ENCODE measurements at regions not wholly inside any gene's neighbourhood (a gene's known extent, or its start where the extent isn't known, plus 50 kb on each side); places are given as distances from the start of the nearest gene placed in this dataset.
A peak's percentile ranks its signal among the peaks of the same experiment; 100 is the strongest.

DNA sequence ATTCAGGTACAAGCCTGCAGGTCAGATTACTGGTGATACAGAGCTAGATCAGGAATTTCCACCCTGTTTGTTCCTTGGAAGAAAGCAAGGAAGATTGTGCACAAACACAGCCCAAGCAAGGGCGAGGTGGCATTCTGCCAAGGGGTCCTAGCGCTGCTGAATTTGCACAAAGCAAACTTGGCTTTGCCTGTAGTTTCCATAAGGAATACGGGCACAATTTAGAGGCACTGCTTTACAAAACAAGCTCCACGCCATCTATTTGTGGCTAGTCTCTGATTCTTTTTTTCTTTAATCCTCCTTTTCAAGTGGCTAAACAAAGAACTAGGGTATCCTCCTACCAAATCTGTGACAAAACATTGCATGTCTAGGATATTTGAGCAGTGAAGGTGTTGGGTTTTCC lies 195.5 kb upstream of the ACVR2A start:
- DNase-seq, result no peak

DNA sequence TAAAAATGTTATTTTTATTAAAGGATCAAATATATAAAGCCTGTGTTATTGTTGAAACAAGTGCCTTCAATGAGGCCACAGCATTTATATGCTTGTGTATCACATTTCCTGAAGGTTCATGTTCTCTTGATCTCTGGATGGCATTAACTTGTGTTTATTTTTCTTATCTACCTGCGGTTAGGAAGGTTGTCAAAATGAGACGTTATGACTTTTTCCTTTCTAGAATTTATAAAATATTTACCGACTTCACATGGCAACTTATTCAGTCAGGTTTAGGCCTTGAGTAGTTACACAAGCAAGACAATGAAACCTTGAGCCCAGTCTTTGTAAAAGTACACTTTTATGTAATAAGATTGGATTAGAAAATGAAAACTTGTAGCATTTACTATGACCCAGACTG lies 196.4 kb upstream of the ACVR2A start:
- DNase-seq, result no peak

- DNase-seq, result no peak
Observed at GRCh38 chr2:147647816-147648215, 197.0 kb upstream of the ACVR2A start.

DNA sequence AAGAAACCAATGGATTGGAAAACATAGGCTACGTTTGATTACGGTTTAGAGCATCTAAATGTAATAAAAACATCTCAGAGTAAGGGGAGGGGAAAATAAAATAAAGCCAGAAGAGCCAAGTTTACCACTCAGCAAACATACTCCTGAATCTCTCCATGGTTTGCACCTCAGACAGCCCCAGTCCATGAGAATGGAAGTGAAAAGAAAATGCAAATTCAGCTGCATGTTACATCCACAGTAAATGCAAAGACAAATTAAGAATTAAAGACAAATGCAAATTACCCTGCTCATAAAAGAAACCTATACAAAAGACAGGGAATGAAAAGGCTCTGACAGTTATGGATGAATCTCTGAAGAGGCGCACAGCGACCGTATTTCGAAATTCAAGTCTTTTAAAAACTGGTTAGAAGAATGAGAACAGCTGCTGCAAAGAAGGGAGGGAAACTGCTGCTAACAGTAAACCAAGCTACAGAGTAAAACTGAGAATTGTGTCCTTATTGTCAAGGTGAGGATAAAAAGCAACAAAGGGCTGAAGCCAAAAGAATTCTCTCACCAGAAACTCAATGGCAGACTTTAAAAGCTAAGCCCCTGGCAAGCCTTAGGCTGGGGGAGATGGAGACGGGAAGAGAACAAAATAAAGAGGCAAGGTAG lies 197.9 kb upstream of the ACVR2A start:
- DNase-seq, result no peak

- no peak for DNase-seq
Observed at GRCh38 chr2:147644491-147644890, 200.3 kb upstream of the ACVR2A start.

DNA sequence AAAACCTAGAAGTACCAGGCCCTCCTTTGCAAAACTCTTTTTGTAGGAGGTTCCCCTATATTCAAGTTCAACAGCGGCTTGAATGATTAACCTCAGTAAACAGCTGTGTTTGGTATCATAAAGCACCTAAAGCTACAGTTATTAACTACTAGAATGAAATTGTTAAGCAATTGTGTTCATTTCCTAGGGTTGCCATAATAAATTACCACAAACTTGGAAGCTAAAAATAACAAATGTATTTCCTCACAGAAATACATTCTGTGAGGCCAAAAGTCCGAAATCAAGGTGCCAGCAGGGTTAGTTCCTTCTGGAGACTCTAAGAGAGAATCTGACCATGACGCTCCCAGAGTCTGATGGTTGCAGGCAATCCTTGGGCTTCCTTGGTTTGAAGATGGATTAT lies 202.1 kb upstream of the ACVR2A start:
- no peak for DNase-seq

- DNase-seq, result no peak
Observed at GRCh38 chr2:147641651-147642050, 203.2 kb upstream of the ACVR2A start.

GRCh38 chr2:147639891-147640290 lies 204.9 kb upstream of the ACVR2A start:
- no peak for DNase-seq

GRCh38 chr2:147639386-147639785 lies 205.4 kb upstream of the ACVR2A start:
- no peak for DNase-seq

DNA sequence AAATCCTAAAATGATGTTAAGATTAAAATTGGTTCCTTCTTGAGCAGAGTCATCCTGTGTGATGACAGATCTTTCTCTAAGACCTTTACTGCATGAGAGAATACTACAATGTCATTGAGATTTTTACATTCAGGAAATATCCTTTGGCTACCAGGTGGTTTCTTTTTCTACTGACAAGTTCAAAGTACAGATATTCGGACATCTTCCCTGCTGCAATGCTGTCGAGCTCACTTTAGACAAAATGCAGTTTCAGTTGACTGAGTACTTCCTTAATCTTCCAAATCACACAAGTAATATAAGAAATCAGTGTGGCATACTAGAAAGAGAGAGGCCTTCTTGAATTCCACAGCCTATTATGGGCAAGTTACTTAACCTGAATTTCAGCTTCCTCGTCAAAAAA lies 207.9 kb upstream of the ACVR2A start:
- no peak for DNase-seq

- peak in 3 of 58 donors; percentile 0 to 1 (median 0) for DNase-seq
Observed at GRCh38 chr2:147636238-147636882, 208.5 kb upstream of the ACVR2A start.

- DNase-seq, result no peak
Observed at GRCh38 chr2:147634826-147635225, 210.0 kb upstream of the ACVR2A start.

DNA sequence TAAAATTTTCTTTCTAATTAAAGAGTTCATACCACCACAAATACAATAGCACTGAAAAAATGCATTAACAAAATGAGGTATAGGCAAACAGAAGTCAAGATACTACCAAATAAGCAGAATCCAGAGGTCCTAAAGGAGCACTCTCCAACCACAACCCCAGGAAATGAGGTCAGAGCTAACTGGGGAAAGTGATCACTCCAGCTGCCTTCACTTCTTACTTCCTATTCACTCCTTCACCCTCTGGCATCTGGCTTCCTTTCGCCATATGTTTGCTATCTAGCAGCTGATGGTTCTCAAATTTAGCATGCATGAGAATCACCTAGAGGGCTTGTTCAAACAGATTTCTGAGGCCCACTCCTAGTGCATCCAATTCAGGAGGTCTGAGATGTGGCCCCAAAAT lies 212.6 kb upstream of the ACVR2A start:
- no peak for DNase-seq

- DNase-seq, result no peak
Observed at GRCh38 chr2:147631294-147631693, 213.5 kb upstream of the ACVR2A start.

DNA sequence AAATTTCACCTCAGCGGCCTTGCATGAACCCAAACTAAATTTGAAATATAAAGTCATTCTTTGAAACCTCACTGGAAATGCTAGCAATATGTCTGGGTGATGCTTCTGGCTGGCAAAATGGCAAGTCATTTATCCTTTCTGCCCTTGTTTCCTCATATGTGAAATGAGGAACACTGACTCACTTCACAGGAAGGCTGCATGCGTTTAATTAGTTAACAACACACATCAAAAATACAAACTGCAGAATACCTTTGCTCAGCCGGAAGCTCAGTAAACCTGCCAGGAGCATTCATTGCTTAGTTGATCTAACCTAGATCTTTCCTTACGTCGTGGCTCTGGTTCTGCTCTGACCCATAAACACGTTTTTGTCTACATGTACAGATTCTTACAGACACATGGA lies 214.2 kb upstream of the ACVR2A start:
- DNase-seq, result no peak

DNA sequence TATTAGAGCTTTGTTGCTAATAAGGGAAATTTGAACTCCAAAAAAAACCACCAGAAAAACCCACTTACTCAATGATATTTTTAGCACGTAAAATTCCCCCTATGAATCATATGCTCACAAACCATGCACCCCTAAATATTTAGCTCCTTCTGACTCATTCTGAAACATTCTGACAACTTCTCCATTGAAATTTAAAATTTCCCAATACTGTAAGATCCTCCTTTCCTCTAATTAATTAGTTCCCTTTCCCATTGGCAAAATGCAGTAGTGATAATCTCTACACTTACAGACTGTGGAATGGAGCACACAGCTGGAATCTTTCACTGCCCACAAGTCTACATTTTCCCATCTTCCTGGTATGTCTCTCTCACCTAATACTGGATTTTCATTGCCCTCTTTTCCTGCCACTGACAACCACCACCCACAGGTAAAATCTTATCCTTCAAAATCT lies 215.8 kb upstream of the ACVR2A start:
- no peak for DNase-seq

DNA sequence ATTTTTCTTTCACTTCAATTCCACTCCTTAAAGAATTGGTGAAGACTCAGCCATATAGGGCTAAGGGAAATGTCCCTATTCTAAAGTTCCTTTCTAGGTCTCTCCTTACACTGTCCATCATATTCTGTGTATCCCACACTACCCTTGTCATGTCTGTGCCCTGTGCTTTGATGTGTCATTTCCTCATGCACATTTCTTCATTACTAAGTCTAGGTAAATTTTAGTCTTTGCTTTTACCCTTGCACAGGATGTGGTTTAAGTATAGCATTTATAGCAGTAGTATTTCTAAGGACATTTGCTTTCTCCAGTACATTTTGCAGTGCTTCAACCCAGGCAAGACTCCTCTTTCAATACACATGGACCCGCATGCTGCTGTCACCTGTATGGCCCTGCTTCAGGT lies 221.5 kb upstream of the ACVR2A start:
- DNase-seq, result no peak

DNA sequence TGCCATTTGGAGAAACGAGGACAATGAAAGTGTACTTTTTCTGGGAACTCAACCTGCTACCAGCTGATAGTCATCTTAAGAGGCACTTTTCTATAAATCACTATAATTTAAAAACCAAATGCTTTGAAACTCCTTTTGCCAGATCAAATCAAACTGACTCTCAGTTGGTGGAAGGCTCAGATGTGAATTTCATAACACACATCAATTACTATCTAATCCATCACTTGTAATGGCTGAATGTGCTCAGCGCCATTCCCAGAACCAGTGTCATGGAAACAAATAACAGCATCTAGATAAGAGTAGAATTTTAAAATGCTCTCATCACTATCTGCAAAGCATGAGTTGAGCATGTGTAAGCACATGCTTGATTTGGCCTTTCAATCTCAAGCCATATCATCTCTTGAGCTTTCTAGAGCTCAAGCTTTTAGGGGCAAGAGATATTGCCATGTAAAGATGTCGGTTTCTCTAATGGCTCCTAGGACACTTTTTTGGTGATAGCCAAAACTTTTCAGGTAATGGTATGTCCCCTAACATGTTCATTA lies 223.1 kb upstream of the ACVR2A start:
- DNase-seq, result no peak

GRCh38 chr2:147619808-147620207 lies 225.0 kb upstream of the ACVR2A start:
- no peak for DNase-seq

GRCh38 chr2:147615726-147616125 lies 229.1 kb upstream of the ACVR2A start:
- no peak for DNase-seq

GRCh38 chr2:147614979-147615470 lies 229.8 kb upstream of the ACVR2A start:
- DNase-seq, result no peak

- no peak for DNase-seq
Observed at GRCh38 chr2:147614471-147614870, 230.4 kb upstream of the ACVR2A start.

DNA sequence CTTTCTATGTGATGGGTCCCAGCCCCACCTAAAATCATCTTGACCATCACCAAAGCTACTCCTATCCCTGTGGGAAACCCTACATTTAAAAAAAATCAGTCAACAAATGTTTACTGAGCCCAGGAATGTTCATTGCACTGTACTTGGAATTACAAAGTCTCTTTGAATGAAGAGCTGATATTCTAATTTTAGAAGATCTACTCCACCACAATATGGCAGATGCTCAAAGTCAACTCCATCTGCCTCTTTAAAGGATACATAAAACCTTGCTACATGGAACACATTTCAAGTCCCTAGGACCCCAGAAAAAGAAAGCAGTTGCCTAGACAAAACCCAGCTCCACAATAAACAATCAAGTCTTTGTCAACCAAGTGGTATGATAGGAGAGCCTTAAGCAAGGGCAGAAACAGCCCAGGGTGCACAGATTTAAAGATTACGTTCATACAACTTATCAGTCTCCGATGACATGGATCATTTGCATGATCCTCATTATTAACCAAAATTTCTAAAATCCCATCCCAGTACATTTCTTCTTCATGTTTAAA lies 234.3 kb upstream of the ACVR2A start:
- DNase-seq, result no peak

Measured in anterior cingulate cortex (tissue), 58 donors.